CD4-positive, alpha-beta T cell treated with Interleukin-1 beta for 1 hour (primary cell): ENCODE measurements at regions not wholly inside any gene's neighbourhood (a gene's known extent, or its start where the extent isn't known, plus 50 kb on each side); places are given as distances from the start of the nearest gene placed in this dataset.
"Not testable (repeated sequence)": the region's sequence is repeated elsewhere in the genome, so short reads cannot be mapped to it uniquely, and the experiment has no call there.

Experiments used
- DNase-seq, 2 donors: peaks; one replicate each; pipeline ENCODE4 v3.0.0-alpha.2; 2020 to 2022

DNA sequence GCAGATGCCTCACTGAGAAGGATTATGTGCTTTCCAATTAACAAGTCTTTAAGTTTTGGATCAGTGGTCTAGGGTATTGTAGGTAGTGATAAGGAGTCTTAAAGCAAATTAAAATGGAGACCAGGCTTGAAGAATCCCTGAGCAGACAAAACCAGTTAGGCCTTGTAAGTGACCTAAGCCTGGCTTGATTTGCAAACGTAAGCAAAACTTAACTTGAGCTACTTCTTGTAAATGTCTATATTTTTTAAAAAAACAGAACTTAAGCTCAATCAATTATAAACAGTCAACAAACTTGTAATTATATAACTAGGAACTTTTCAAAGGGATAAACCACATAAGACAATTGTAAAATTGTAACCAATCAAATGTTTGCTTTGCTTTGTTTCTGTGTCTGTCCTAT lies 72.7 kb upstream of the NALF2 start:
- DNase-seq, result no peak

DNA sequence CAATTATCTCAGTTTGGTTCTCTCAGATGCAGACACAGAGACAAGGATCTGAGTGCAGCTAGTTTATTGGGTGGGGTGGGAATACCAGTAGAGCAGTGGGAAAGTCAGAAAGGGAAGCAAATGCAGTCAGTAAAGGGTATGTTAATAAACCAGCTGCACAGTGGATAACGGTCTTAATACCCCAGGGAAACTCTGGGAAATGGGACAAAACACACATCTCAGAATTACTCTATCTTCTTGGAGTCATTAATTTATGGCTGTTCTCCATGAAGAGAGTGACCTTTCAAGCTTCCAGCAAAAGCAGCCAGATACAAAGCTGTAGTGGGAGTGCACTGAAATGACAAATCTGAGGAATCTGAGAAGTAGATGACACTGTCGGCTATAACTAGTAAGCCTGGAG lies 73.3 kb upstream of the NALF2 start:
- no peak for DNase-seq

DNA sequence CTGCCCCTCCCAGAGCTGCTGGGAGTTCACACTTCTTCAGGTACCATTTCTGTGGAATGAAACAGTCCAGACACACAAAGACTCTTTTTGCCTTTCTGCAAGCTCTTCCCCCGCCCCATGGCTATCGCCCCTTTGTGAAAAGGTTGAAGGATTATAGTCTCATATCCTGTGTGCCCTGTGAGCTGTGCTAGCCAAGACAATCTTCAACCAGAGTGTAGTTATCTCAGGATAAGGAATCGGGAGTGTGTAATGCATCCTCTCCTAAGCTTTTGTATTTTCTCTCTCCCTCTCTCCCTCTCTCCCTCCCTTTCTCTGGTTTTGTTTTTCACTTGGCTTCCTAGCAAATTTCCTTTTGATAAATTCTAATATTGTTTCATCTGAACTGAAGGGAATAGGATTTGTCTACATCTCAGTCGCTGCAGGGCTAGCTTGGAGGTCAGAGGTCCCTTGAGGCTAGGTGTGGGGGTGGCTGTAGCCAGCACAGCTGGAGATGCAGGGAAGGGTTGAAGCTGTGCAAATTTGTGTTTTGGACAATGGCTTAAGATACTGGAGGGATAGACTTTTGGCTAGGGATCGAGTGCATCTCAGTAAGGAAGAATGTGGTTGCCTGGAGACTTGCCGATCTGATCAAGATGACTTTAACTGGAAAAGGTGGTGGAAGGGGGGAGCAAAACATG lies 74.6 kb upstream of the NALF2 start:
- DNase-seq, result no peak

DNA sequence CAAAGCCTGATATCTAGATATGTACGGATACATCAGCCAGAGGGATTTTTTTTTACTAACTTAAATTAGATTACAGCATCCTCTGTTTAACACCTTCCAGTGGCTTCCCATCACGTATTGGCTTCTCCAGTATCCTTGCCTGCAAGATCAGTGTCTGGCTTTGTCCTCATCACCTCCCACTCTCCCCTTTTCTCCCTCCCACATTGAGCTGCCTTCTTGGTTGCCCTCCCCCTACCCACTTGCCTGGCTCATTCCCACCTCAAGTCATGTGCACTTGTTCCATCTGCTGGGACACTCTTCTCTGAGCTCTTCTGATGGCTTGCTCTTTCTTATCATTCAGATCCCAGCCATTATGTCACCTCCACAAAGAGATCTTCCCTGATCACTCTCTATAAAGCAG lies 75.9 kb upstream of the NALF2 start:
- no peak for DNase-seq

DNA sequence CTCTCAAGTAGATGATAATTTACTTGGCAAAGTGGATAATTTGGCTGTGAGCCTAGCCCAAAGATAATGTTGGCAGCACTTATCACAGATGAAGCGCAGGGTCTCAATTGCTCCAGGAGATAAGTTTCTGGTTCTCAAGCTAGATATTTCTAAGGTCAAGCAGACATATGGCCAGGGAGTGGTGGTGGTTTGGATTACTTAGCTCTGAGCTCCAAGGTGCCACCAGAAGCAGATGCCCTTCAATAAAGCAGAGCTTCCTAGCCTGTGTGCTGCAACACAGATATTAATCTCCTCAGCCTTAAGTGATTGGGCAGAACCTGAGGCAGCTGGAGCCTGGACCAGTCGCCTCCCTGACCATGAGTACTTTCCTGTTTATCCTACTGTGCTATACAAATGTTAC lies 79.2 kb upstream of the NALF2 start:
- no peak for DNase-seq

DNA sequence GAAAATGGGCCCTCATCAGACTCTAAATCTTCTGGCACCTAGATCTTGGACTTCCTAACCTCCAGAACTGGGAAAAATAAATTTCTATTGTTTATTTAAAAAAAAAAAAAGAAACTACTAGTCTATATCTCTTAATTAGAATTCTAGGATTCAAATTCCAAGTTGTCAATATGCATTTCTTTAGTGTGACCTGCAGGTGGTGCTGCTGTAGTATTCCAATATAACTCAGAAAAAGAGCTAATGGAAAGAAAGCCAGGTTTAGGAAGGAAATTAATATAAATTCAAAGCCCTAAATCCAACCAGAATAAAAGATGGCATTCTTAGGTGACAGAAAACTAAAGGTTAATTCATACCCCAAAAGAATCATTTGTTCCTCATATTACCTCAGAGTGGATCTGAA lies 80.0 kb upstream of the NALF2 start:
- no peak for DNase-seq

DNA sequence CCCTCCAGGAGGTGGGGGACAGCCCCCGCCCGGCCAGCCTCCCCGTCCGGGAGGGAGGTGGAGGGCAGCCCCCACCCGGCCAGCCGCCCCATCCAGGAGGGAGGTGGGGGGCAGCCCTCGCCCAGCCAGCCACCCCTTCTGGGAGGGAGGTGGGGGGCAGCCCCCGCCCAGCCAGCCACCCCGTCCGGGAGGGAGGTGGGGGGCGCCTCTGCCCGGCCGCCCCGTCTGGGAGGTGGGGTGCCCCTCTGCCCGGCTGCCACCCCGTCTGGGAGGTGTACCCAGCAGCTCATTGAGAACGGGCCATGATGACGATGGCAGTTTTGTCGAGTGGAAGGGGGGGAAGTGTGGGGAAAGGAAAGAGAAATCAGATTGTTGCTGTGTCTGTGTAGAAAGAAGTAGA lies 81.9 kb upstream of the NALF2 start:
- DNase-seq, result not testable (repeated sequence)

DNA sequence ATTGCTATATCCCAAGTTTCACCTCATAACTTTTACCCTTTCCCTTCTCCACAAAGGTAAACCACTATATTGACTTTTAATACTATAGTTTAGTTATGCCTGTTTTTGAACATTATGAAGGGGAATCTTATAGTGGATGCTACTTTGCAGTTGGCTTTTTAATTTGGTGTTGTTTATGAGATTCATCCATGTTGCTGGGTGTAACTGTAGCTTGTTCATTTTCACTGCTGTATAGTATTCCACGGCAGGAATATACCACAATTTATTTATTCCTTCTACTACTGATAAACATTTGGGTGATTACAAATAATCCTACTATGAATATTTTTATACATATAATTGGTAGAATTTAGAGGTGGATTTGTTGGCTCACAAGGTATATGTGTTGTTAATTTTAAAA lies 88.4 kb upstream of the NALF2 start:
- DNase-seq, result no peak

DNA sequence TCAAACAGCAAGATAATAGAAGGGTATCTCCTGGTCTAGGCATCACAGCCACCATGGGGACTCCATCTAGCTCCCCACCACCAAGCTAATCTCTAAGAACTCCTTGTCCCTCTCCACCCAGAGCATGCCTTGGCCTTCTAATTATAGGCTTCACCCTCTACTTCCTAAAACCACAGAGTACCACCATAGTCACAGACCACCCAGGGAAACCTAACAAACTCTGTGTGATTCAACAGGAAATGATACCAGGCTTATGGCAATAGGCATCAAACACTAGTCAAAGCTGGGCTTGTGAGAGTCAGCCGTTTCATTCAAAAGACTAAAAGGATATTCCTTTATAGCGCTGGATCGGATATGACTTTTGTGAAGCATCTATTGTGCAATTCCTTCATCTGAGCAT lies 91.5 kb upstream of the NALF2 start:
- DNase-seq, result no peak

DNA sequence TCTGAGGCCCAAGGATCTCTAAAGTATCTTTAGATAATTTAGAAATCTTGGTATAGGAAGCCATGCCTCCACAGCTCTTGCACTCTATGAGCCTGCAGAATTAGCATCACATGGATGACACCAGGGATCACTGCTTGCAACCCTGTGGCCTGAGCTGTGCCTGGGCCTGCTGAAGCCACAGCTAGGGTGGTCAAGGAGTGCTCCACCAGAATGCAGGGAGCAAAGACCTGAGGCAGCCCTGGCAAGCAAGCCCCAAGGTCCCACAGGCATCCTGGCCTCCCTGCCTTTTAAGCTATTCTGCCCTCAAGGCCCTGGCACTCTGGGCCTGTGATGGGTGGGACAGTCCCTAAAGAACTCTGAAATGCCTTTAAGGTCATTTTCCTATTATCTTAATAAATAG lies 105.2 kb upstream of the NALF2 start:
- no peak for DNase-seq

DNA sequence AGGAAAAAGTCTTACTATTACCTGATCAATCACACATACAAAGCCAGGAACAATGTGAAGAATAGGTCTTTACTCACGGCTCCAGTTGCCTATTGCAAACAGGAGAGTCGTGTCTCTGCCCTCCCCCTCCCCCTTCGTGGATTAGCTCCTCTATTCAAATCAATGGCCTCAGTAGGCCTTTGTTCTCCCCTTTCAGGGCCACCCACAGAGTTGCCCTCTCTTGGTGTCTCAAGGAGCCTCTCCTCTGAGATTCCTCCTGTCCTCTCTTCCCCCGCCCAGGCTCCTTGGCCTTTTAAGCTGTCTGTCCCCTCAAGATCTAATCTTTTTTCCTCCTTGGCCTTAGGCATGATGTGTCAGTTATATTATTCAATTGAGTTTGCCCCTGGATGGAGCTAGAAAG lies 107.2 kb upstream of the NALF2 start:
- DNase-seq, result no peak

DNA sequence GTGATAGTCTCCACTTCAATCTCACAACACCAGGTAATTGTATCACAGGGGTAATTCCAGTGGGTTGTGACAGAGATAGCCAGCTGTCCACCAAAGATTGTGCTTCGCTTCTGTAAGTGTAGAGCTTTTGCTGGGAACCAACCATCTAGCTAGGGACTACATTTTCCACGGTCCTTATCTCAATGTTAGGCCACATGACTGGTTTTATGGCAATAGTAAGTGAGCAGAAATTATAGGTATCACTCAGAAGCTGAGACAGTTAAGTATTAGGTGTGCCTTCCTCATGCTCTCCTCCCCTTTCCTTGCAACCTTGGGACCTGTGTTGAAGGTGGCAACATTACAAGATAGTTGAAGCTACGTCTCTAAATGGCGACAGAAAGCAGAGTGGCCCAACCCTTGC lies 108.8 kb upstream of the NALF2 start:
- no peak for DNase-seq

DNA sequence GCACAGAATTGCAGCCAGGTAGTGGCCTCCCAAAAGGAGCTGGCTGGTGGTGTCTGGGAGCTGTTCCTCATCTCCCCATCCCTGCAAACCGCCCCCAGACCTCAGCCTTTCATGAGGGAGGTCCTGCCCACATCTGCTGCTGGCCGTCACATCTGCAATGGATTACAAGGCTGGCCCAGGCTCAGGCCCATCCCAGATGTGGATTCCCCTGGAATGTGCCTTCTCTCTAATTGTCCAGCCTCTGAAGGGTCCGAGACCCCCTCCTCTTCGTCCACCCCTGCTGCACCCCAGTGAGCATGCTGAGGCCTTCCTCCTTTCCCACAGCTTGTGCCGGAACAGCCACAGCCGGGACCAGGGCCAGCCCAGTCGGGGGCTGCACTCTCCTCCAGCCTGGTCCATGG lies 115.0 kb upstream of the NALF2 start:
- no peak for DNase-seq

DNA sequence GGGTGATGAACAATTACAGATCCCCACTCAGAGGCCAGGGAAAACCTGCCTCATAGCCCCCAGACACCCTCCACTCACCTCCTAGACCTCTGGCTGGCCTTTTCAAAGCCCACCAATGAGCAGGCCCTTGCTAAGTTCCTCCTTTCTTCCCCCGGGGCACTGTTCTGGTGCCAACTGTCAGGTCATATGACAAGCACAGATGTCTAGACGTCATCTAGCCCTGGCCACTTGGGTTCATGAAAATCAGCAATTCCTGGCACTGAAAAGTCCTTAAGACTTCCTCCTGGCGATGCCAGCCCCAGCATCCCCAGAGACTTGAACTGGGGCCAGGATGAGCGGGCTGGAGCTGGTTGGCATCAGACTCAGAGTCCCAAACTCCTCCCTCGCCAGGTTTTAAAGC lies 115.6 kb upstream of the NALF2 start:
- no peak for DNase-seq

DNA sequence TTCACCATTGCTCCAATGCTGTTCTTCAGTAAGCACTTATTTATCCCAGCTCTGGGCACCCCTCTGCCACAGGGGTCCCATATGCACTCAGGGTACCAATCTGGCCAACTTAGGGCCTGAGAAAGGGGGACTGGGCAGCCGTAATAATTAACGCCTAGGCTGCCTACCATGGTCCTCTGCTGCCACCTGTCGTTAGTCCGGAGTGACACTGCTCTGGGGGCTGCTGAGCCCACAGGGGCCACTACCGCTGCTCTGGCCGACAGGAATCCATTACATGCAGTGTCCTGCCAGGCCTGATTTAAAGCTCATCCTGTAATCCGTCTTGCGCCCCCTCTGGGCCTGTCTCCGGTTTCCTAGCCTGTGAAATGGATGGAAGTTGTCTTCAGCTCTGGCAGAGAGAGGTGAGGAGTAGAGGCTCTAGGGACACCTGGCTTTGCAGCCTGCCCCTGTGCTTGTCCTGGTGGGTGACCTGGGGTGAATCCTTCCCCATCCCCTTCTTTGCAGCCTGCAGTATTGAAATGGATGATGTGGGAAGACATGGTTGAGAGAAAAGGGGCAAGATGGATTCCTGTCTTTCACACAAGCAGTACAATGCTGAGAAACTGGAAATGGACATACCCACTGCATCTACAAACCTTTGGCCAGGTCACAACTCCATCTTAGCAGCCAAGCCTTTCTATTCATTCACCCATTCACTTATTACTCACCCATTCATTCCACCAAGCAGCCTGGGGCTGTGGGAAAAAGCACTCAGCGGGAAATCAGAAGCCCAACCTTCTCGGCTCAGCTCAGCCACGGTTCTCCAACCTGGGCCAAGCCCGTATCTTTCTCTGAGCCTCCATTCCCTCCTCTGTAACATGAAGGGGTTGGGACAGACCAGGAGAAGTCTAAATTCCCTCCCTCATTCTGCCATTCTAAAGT lies 116.3 kb upstream of the NALF2 start:
- DNase-seq, result peak; percentile 10 to 13

DNA sequence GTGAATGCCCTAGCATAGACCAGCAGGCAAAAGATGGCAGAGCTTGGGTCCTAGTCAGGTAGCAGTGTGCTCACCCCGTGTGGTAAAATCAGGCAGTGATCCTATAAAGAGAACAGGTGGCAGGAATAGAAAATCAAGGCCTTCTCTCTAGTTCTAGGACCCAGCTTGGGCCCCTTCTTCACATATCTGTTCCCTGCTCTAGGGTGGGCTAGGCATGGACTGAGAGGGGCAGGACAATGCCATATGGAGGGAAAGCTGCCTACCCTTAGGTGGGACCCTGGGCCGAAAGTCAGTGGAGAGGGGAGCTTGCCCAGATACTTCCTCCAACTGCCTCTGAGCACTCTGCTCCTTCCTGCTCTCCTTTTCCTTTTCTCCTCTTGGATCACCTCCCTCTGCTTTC lies 117.4 kb upstream of the NALF2 start:
- no peak for DNase-seq

DNA sequence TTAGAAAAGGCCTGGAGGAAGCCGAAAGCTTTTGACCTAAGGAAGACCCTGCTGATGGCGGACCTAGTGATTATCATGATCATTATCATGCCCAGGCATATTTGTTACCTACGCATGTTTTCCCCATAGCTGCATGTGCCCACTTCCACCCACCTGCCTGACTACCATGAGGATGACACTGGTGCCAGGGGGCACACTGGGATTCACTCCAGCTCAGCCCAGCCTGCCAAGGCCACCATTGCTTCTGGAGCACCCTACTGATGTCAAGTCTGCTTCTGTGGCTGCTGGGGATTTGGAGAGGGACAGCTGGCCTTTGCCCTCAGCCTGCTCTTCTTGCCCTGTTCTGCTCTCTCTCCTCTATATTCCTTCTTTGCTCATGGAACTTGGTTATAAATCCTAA lies 124.7 kb upstream of the NALF2 start:
- no peak for DNase-seq

DNA sequence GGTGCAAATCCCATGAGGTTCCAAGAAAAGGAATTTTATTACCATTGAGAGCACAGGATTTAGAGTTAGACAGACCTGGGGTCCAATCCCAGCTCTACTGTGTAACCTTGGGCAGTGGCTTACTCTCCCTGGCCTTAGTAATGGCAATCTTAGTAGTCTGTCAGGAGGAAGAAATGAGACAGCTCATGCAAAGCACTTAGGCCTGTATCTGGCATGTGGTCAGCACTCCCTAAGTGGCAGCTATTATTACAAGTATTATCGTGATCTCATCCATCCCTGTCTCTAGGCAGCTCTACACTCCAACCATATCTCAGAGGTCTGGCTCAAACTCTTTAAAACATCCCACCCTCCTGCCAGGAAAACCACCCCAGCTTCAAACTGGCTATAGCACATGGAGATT lies 129.6 kb upstream of the NALF2 start:
- no peak for DNase-seq

DNA sequence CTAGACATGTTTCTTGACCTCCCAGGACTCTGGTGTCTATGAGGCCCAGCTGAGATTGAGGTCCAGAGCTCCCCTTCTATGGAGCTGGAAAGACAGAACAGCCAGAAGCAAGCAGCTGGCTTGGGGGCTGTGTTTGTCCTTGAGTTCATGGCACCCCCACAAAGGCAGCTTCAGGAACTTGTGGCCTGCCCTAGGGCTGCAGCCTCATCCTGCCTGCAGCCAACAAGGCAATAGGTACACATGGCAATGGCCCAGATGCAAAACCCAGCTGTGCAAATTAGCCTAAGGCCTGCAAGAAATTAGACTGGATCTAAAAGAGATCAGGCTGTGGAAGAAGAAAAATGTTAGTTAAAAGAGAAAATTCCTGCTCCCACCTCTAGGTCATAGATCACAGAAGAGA lies 131.7 kb upstream of the NALF2 start:
- no peak for DNase-seq

DNA sequence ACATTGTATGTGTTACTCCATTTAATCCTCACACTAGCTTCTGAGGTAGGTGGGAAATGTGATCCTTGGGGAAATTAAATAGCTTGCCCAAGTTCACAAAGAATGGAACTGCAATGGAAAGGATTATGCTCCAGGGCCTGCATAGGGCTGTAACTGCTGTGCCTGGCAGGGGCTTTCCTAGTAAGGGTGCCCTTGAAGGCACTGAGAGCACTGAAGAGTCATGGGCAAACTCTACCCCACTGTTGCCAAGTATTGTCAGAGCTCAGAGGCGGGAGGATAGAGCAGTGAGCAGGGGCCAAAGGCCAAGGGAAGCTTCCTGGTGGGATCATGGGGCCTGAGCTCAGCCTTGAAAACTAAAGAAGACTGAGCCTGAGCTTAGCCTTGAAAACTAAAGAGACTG lies 133.0 kb upstream of the NALF2 start:
- DNase-seq, result no peak

DNA sequence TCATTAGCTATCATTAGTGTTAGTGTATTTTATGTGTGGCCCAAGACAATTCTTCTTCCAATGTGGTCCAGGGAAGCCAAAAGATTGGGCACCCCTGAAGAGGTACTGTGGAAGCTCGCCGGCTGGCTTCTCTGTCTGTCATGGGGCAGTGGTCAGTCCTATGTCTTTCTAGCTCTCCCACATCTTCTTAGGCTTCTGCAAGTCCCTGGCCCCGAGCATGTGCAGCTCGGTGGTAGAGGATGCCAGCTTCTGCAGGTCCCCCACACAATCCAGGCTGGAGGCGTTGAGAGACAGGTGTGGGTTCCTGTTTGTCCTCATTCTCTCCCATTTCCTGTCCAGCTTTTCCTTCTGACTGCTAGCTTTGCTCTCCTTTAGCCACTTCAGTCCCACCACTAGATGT lies 134.1 kb upstream of the NALF2 start:
- DNase-seq, result no peak

DNA sequence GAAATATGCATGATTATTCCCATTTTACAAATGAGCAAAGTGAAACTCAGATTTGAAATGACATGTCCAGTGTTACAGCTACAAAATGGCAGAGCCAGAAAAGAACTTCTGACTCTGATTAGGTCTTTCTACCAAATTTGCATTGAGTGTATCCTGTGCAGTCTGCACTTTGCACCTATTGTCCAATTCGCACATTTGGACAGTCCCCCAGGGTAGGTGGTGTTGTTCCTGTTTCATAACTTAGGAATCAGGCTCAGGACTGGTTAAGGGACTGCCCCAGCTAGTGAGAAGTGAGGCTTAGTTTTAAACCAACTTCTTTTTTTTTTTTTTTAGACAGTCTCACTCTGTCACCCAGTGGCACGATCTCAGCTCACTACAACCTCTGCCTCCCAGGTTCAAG lies 137.9 kb upstream of the NALF2 start:
- no peak for DNase-seq

DNA sequence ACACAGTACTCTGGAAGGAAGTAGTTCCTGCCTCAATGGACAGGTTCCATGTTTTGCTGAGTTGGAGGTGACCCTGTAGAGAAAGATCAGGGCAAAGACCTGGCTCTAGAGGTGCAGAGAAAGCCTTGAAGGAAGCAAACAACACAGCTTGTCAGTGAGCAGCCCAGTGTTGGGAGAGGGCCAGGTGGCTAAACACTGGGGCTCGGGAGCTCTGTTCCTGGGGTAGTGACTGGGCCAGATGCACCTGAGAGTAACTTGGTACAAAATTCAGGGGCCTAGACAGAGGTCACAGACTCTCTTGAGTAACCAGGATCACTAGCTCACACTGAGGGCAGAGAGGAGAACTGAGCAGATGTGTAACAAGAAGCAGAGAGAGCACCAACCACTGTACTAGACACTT lies 138.4 kb upstream of the NALF2 start:
- DNase-seq, result no peak

DNA sequence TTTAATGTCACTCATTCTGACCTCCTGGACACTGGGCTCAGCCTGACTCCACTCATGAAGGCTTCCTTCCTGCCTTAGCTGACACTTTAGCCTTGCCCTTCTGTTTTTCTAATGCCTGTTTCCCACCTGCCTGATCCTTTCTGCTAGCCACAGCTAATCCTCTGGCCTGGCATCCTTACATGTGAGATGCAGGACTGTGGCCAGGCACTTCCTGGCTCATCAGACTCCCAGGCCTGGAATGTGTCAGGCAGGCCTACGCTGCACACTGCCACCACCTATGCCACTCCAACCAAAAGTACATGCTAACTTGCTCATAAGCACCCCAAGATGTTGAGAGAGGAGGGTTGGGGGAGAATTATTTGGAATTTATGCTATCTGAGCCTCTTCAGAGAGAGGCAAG lies 138.8 kb upstream of the NALF2 start:
- DNase-seq, result no peak

DNA sequence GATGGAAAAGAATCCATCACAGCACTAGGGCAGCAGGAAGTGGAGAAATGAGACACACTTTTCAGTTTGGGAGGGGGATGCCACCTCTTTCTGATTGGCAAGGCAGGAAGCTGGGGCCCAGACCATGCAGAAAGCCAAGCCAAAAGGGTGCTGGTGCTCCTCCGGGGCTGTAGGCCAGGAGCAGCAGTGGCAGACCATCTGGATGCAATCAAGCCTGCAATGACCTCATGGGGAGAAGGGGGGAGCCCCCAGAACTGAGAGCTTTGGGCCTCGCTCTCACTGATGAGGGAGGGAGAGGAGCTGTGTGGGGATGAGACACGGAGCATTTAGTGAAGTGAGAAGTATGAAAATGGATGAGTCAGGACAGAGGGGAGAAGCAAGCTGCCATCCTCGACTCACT lies 141.3 kb upstream of the NALF2 start:
- DNase-seq, result no peak
